Body of pancreas (tissue), 4 donors: ENCODE measurements at regions not wholly inside any gene's neighbourhood (a gene's known extent, or its start where the extent isn't known, plus 50 kb on each side); places are given as distances from the start of the nearest gene placed in this dataset.

Experiments
- CTCF ChIP-seq, 7 experiments: fragments of 450-650 bp in 4 of 7; fragments of 200-600 bp in 3 of 7; sonication (generic) in 3 of 7; IDR thresholded peaks; one replicate each; pipeline ENCODE4 v1.5.1; 2016 to 2019; ENCODE audit warnings: antibody characterized with exemption in 7 of 7
- POLR2A ChIP-seq, 3 donors: fragments of 450-650 bp; IDR thresholded peaks; one replicate each; pipeline ENCODE4 v1.6.1; 2016; ENCODE audit warnings: antibody characterized with exemption in 3 of 3, mild to moderate bottlenecking in 2 of 3

- TF ChIP-seq CTCF (IDR thresholded peaks at IDR 0.05) (no peak), POLR2A (IDR thresholded peaks at IDR 0.05) (no peak)
These were observed 499.4 kb downstream of the SPATA31D1 start for GRCh38 chr9:82487935-82488312.
